LNCAP (cell line): ENCODE measurements at regions not wholly inside any gene's neighbourhood (a gene's known extent, or its start where the extent isn't known, plus 50 kb on each side); places are given as distances from the start of the nearest gene placed in this dataset.

Experiments used
- CTCF ChIP-seq: fragments of 450-650 bp; IDR thresholded peaks from 2 replicates; pipeline ENCODE4 v1.5.1; 2017; ENCODE audit warnings: mild to moderate bottlenecking

- TF ChIP-seq CTCF, result no peak
Measured at GRCh38 chr4:43564591-43564990, 672.1 kb downstream of the GRXCR1 start.

- TF ChIP-seq CTCF, result no peak
Measured at GRCh38 chr4:43567644-43568043, 675.1 kb downstream of the GRXCR1 start.

GRCh38 chr4:43586813-43587212 lies 694.3 kb downstream of the GRXCR1 start:
- TF ChIP-seq CTCF, result no peak

GRCh38 chr4:43587758-43588157 lies 695.2 kb downstream of the GRXCR1 start:
- TF ChIP-seq CTCF, result no peak

- no peak for TF ChIP-seq CTCF
Measured at GRCh38 chr4:43607400-43607799, 714.9 kb downstream of the GRXCR1 start.

GRCh38 chr4:43607827-43608461 lies 715.4 kb downstream of the GRXCR1 start:
- no peak for TF ChIP-seq CTCF

- TF ChIP-seq CTCF, result no peak
Measured at GRCh38 chr4:43619219-43619618, 726.7 kb downstream of the GRXCR1 start.

GRCh38 chr4:43651991-43652390 lies 759.5 kb downstream of the GRXCR1 start:
- no peak for TF ChIP-seq CTCF
